ENCODE measurements at regions not wholly inside any gene's neighbourhood (a gene's known extent, or its start where the extent isn't known, plus 50 kb on each side); places are given as distances from the start of the nearest gene placed in this dataset.
"Not testable (repeated sequence)": the region's sequence is repeated elsewhere in the genome, so short reads cannot be mapped to it uniquely, and the experiment has no call there.

GRCh38 chr13:68944272-68944671 is 1163.4 kb upstream of the ATXN8OS start:
- CTCF ChIA-PET: no interaction called here
- H3K36me3 Mint-ChIP-seq (ENCODE audit: low read depth): no peaks in the 10 kb centered on the region
- no peak overlapping the region for H3K4me3 Mint-ChIP-seq
- no peaks in the 10 kb centered on the region for H3K27me3 Mint-ChIP-seq (ENCODE audit: low read depth)
- no peaks in the 10 kb centered on the region for H3K4me1 Mint-ChIP-seq (ENCODE audit: low read depth)
- peaks cover 17% of the 10 kb centered on the region for H3K9me3 Mint-ChIP-seq
- no peak for DNase-seq
- intact Hi-C loops (cut with micrococcal nuclease): no loop called here
- H3K27ac Mint-ChIP-seq: no peak overlapping the region

GRCh38 chr13:68940049-68940448 is 1167.6 kb upstream of the ATXN8OS start:
- Mint-ChIP-seq H3K9me3 (peaks cover 14% of the 10 kb centered on the region), H3K36me3 (ENCODE audit: low read depth) (no peaks in the 10 kb centered on the region), H3K4me1 (ENCODE audit: low read depth) (no peaks in the 10 kb centered on the region), H3K4me3 (no peak overlapping the region), H3K27ac (no peak overlapping the region), H3K27me3 (ENCODE audit: low read depth) (no peaks in the 10 kb centered on the region)
- DNase-seq: no peak
- CTCF ChIA-PET: no interaction called here
- intact Hi-C loops (cut with micrococcal nuclease): no loop called here

- Mint-ChIP-seq H3K4me1 (ENCODE audit: low read depth) (no peaks in the 10 kb centered on the region), H3K27ac (no peak overlapping the region), H3K4me3 (no peak overlapping the region), H3K9me3 (peaks cover 18% of the 10 kb centered on the region), H3K36me3 (ENCODE audit: low read depth) (no peaks in the 10 kb centered on the region), H3K27me3 (ENCODE audit: low read depth) (no peaks in the 10 kb centered on the region)
- CTCF ChIA-PET: no interaction called here
- intact Hi-C loops (cut with micrococcal nuclease): no loop called here
- no peak for DNase-seq
Observed at GRCh38 chr13:68938639-68939038, 1169.0 kb upstream of the ATXN8OS start.

GRCh38 chr13:68929075-68929745 is 1178.4 kb upstream of the ATXN8OS start:
- no peak overlapping the region for H3K4me3 Mint-ChIP-seq
- peaks cover 4% of the 10 kb centered on the region for H3K9me3 Mint-ChIP-seq
- no peaks in the 10 kb centered on the region for H3K36me3 Mint-ChIP-seq (ENCODE audit: low read depth)
- H3K27me3 Mint-ChIP-seq (ENCODE audit: low read depth): no peaks in the 10 kb centered on the region
- DNase-seq: no peak
- intact Hi-C loops (cut with micrococcal nuclease): loop anchor here (5.0 kb wide), 1 partner anchor 627 kb away; no protein-coding TSS in a partner anchor
- no peaks in the 10 kb centered on the region for H3K4me1 Mint-ChIP-seq (ENCODE audit: low read depth)
- CTCF ChIA-PET: interaction anchor here (0.6 kb wide), 2 partner anchors 63 to 255 kb away, joined by 3 to 5 read pairs; no protein-coding TSS in a partner anchor
- no peak overlapping the region for H3K27ac Mint-ChIP-seq

- no peaks in the 10 kb centered on the region for H3K36me3 Mint-ChIP-seq (ENCODE audit: low read depth)
- no peaks in the 10 kb centered on the region for H3K9me3 Mint-ChIP-seq
- no peaks in the 10 kb centered on the region for H3K27me3 Mint-ChIP-seq (ENCODE audit: low read depth)
- no peak overlapping the region for H3K4me3 Mint-ChIP-seq
- CTCF ChIA-PET: no interaction called here
- no peak for DNase-seq
- H3K27ac Mint-ChIP-seq: no peak overlapping the region
- no peaks in the 10 kb centered on the region for H3K4me1 Mint-ChIP-seq (ENCODE audit: low read depth)
- intact Hi-C loops (cut with micrococcal nuclease): loop anchor here (5.0 kb wide), 1 partner anchor 625 kb away; no protein-coding TSS in a partner anchor
Observed at GRCh38 chr13:68927387-68928026, 1180.1 kb upstream of the ATXN8OS start.

- H3K27ac Mint-ChIP-seq: no peak overlapping the region
- H3K4me3 Mint-ChIP-seq: no peak overlapping the region
- H3K36me3 Mint-ChIP-seq (ENCODE audit: low read depth): no peaks in the 10 kb centered on the region
- intact Hi-C loops (cut with micrococcal nuclease): no loop called here
- no peaks in the 10 kb centered on the region for H3K27me3 Mint-ChIP-seq (ENCODE audit: low read depth)
- no peaks in the 10 kb centered on the region for H3K4me1 Mint-ChIP-seq (ENCODE audit: low read depth)
- no peak for DNase-seq
- H3K9me3 Mint-ChIP-seq: no peaks in the 10 kb centered on the region
- CTCF ChIA-PET: no interaction called here
Observed at GRCh38 chr13:68923995-68924394, 1183.6 kb upstream of the ATXN8OS start.

GRCh38 chr13:68908879-68909278 is 1198.7 kb upstream of the ATXN8OS start:
- H3K4me3 Mint-ChIP-seq: no peak overlapping the region
- H3K27me3 Mint-ChIP-seq (ENCODE audit: low read depth): no peaks in the 10 kb centered on the region
- H3K9me3 Mint-ChIP-seq: peaks cover 21% of the 10 kb centered on the region
- no peak overlapping the region for H3K27ac Mint-ChIP-seq
- CTCF ChIA-PET: no interaction called here
- intact Hi-C loops (cut with micrococcal nuclease): no loop called here
- DNase-seq: no peak
- H3K4me1 Mint-ChIP-seq (ENCODE audit: low read depth): no peaks in the 10 kb centered on the region
- H3K36me3 Mint-ChIP-seq (ENCODE audit: low read depth): no peaks in the 10 kb centered on the region

GRCh38 chr13:68905186-68905585 is 1202.4 kb upstream of the ATXN8OS start:
- no peak for DNase-seq
- Mint-ChIP-seq H3K4me1 (ENCODE audit: low read depth) (no peaks in the 10 kb centered on the region), H3K9me3 (peaks cover 15% of the 10 kb centered on the region), H3K27me3 (ENCODE audit: low read depth) (no peaks in the 10 kb centered on the region), H3K36me3 (ENCODE audit: low read depth) (no peaks in the 10 kb centered on the region), H3K27ac (no peak overlapping the region), H3K4me3 (no peak overlapping the region)
- intact Hi-C loops (cut with micrococcal nuclease): no loop called here
- CTCF ChIA-PET: interaction anchor here (0.6 kb wide), 1 partner anchor 107 kb away, joined by 4 read pairs; no protein-coding TSS in a partner anchor

- Mint-ChIP-seq H3K27me3 (ENCODE audit: low read depth) (no peaks in the 10 kb centered on the region), H3K4me1 (ENCODE audit: low read depth) (no peaks in the 10 kb centered on the region), H3K9me3 (peaks cover 13% of the 10 kb centered on the region), H3K36me3 (ENCODE audit: low read depth) (no peaks in the 10 kb centered on the region), H3K27ac (no peak overlapping the region), H3K4me3 (no peak overlapping the region)
- CTCF ChIA-PET: no interaction called here
- intact Hi-C loops (cut with micrococcal nuclease): no loop called here
- DNase-seq: no peak
Observed at GRCh38 chr13:68897331-68897928, 1210.2 kb upstream of the ATXN8OS start.

GRCh38 chr13:68895696-68896095 is 1211.9 kb upstream of the ATXN8OS start:
- no peaks in the 10 kb centered on the region for H3K36me3 Mint-ChIP-seq (ENCODE audit: low read depth)
- no peak overlapping the region for H3K27ac Mint-ChIP-seq
- H3K4me3 Mint-ChIP-seq: no peak overlapping the region
- no peak for DNase-seq
- peaks cover 13% of the 10 kb centered on the region for H3K9me3 Mint-ChIP-seq
- H3K27me3 Mint-ChIP-seq (ENCODE audit: low read depth): no peaks in the 10 kb centered on the region
- H3K4me1 Mint-ChIP-seq (ENCODE audit: low read depth): no peaks in the 10 kb centered on the region
- CTCF ChIA-PET: no interaction called here
- intact Hi-C loops (cut with micrococcal nuclease): no loop called here

GRCh38 chr13:68893721-68894120 is 1213.9 kb upstream of the ATXN8OS start:
- DNase-seq; H3K4me3 Mint-ChIP-seq; H3K36me3 Mint-ChIP-seq (ENCODE audit: low read depth); intact Hi-C loops (cut with micrococcal nuclease); H3K27me3 Mint-ChIP-seq (ENCODE audit: low read depth); CTCF ChIA-PET; H3K27ac Mint-ChIP-seq; H3K4me1 Mint-ChIP-seq (ENCODE audit: low read depth): not testable (repeated sequence)
- peaks cover 21% of the 10 kb centered on the region for H3K9me3 Mint-ChIP-seq

GRCh38 chr13:68892596-68892995 is 1215.0 kb upstream of the ATXN8OS start:
- H3K4me1 Mint-ChIP-seq (ENCODE audit: low read depth); CTCF ChIA-PET; intact Hi-C loops (cut with micrococcal nuclease); H3K36me3 Mint-ChIP-seq (ENCODE audit: low read depth); H3K27ac Mint-ChIP-seq; H3K4me3 Mint-ChIP-seq; H3K27me3 Mint-ChIP-seq (ENCODE audit: low read depth); DNase-seq: not testable (repeated sequence)
- H3K9me3 Mint-ChIP-seq: peaks cover 20% of the 10 kb centered on the region

GRCh38 chr13:68890101-68890500 is 1217.5 kb upstream of the ATXN8OS start:
- peaks cover 16% of the 10 kb centered on the region for H3K9me3 Mint-ChIP-seq
- H3K4me1 Mint-ChIP-seq (ENCODE audit: low read depth); H3K27me3 Mint-ChIP-seq (ENCODE audit: low read depth); CTCF ChIA-PET; H3K27ac Mint-ChIP-seq; H3K4me3 Mint-ChIP-seq; H3K36me3 Mint-ChIP-seq (ENCODE audit: low read depth); DNase-seq; intact Hi-C loops (cut with micrococcal nuclease): not testable (repeated sequence)
